Breast epithelium (tissue), 4 donors: ENCODE measurements at regions not wholly inside any gene's neighbourhood (a gene's known extent, or its start where the extent isn't known, plus 50 kb on each side); places are given as distances from the start of the nearest gene placed in this dataset.

ENCODE experiments used
- DNase-seq, 2 donors: peaks; one replicate each; pipeline ENCODE4 v3.0.0-alpha.2; 2019; ENCODE audit warnings: low spot score in 2 of 2
- H3K27ac ChIP-seq, 2 donors: fragments of 200-600 bp; sonication (generic) in 1 of 2; one replicate each; pipeline ENCODE4 v1.5.1; 2016 to 2019; ENCODE audit warnings: mild to moderate bottlenecking in 1 of 2
- H3K27me3 ChIP-seq, 2 donors: fragments of 200-600 bp; sonication (generic) in 1 of 2; one replicate each; pipeline versions ENCODE4 v1.5.1 to v1.6.0; 2017 to 2019; ENCODE audit warnings: control low read depth in 1 of 2, mild to moderate bottlenecking in 1 of 2
- H3K36me3 ChIP-seq: fragments of 200-600 bp; one replicate; pipeline ENCODE4 v1.5.1; 2019
- H3K4me1 ChIP-seq, 2 donors: fragments of 200-600 bp; sonication (generic); one replicate each; pipeline ENCODE4 v1.5.1; 2016 to 2019; ENCODE audit warnings: control low read depth in 1 of 2
- H3K4me3 ChIP-seq, 3 donors: fragments of 200-600 bp; sonication (generic); 1 replicate in 2 of 3; 2 replicates in 1 of 3; pipeline ENCODE4 v1.5.1; 2016 to 2019; ENCODE audit warnings: mild to moderate bottlenecking in 3 of 3, moderate library complexity in 2 of 3
- H3K9me3 ChIP-seq, 2 donors: fragments of 200-600 bp; sonication (generic) in 1 of 2; one replicate each; pipeline ENCODE4 v1.5.1; 2016 to 2019; ENCODE audit warnings: control low read depth in 1 of 2
- POLR2A ChIP-seq: fragments of 450-650 bp; IDR thresholded peaks from one replicate; pipeline ENCODE4 v1.6.1; 2016; ENCODE audit warnings: antibody characterized with exemption, mild to moderate bottlenecking, moderate library complexity
- POLR2AphosphoS5 ChIP-seq, 3 donors: sonication (generic); formaldehyde crosslinking; IDR thresholded peaks; one replicate each; pipeline ENCODE4 v1.6.1; 2017; ENCODE audit warnings: antibody characterized with exemption in 3 of 3
- intact Hi-C: fragments of 100-400 bp; cut with DNase I; formaldehyde crosslinking; loops from one replicate; pipeline ENCODE4 v1.15.1; 2023; ENCODE audit warnings: low total_unique reads
- TF ChIP-seq, protein P1 (sequence below), 3 donors: fragments of 450-650 bp; IDR thresholded peaks; one replicate each; pipeline ENCODE4 v1.5.1; 2016 to 2017; ENCODE audit warnings: antibody characterized with exemption in 3 of 3, mild to moderate bottlenecking in 3 of 3, moderate library complexity in 3 of 3

- Histone ChIP-seq H3K9me3 (no peaks in the 10 kb centered on the region), H3K27ac (no peak overlapping the region), H3K4me3 (no peak overlapping the region), H3K4me1 (no peaks in the 10 kb centered on the region), H3K36me3 (no peaks in the 10 kb centered on the region), H3K27me3 (no peaks in the 10 kb centered on the region)
- intact Hi-C loops = no loop called here
- TF ChIP-seq, protein P1, sequence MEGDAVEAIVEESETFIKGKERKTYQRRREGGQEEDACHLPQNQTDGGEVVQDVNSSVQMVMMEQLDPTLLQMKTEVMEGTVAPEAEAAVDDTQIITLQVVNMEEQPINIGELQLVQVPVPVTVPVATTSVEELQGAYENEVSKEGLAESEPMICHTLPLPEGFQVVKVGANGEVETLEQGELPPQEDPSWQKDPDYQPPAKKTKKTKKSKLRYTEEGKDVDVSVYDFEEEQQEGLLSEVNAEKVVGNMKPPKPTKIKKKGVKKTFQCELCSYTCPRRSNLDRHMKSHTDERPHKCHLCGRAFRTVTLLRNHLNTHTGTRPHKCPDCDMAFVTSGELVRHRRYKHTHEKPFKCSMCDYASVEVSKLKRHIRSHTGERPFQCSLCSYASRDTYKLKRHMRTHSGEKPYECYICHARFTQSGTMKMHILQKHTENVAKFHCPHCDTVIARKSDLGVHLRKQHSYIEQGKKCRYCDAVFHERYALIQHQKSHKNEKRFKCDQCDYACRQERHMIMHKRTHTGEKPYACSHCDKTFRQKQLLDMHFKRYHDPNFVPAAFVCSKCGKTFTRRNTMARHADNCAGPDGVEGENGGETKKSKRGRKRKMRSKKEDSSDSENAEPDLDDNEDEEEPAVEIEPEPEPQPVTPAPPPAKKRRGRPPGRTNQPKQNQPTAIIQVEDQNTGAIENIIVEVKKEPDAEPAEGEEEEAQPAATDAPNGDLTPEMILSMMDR (IDR thresholded peaks at IDR 0.05) = no peak
- TF ChIP-seq POLR2AphosphoS5 (IDR thresholded peaks at IDR 0.05) (no peak), POLR2A (no peak)
- DNase-seq = no peak
These were observed 362.1 kb upstream of the PDGFD start for GRCh38 chr11:104526006-104526405.

GRCh38 chr11:104525416-104525815, 361.5 kb upstream of the PDGFD start:
- no peaks in the 10 kb centered on the region for H3K27me3 ChIP-seq
- H3K4me3 ChIP-seq = no peak overlapping the region
- DNase-seq = no peak
- H3K27ac ChIP-seq = peak overlapping the region in 1 of 2 donors; percentile 38
- H3K4me1 ChIP-seq = no peaks in the 10 kb centered on the region
- H3K36me3 ChIP-seq = no peaks in the 10 kb centered on the region
- TF ChIP-seq, protein P1 (IDR thresholded peaks at IDR 0.05) = no peak
- TF ChIP-seq POLR2A (no peak), POLR2AphosphoS5 (IDR thresholded peaks at IDR 0.05) (no peak)
- intact Hi-C loops = no loop called here
- no peaks in the 10 kb centered on the region for H3K9me3 ChIP-seq

- no peaks in the 10 kb centered on the region for H3K36me3 ChIP-seq
- no peaks in the 10 kb centered on the region for H3K9me3 ChIP-seq
- intact Hi-C loops = loop anchor here (5.0 kb wide), 1 partner anchor 407 kb away; no protein-coding TSS in a partner anchor
- DNase-seq = no peak
- TF ChIP-seq, protein P1 (IDR thresholded peaks at IDR 0.05) = no peak
- TF ChIP-seq POLR2A (no peak), POLR2AphosphoS5 (IDR thresholded peaks at IDR 0.05) (no peak)
- H3K27ac ChIP-seq = no peak overlapping the region
- no peak overlapping the region for H3K4me3 ChIP-seq
- no peaks in the 10 kb centered on the region for H3K4me1 ChIP-seq
- H3K27me3 ChIP-seq = no peaks in the 10 kb centered on the region
These were observed 360.3 kb upstream of the PDGFD start for GRCh38 chr11:104524254-104524653.

DNA sequence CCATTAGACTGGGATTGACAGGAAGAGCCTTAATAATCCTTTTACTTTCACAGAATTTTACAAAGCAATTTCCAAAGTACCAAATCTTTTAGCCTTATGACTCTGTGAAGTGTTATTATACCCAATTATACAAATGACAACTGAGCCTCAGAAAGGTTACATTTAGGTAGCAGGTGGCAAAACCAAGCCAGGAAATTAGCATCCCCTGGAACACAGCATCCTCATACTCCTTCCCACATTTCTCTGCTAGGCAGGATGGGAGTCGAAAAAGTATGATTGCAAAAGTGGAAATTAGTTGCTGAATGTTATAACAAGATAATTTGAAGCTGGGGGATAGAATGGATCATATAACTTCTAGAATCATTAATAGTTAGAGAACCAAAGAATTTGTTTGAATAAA, 359.7 kb upstream of the PDGFD start:
- no peaks in the 10 kb centered on the region for H3K4me1 ChIP-seq
- no peak overlapping the region for H3K4me3 ChIP-seq
- H3K27ac ChIP-seq = no peak overlapping the region
- intact Hi-C loops = loop anchor here (5.0 kb wide), 1 partner anchor 406 kb away; no protein-coding TSS in a partner anchor
- no peaks in the 10 kb centered on the region for H3K36me3 ChIP-seq
- no peaks in the 10 kb centered on the region for H3K27me3 ChIP-seq
- H3K9me3 ChIP-seq = no peaks in the 10 kb centered on the region
- TF ChIP-seq POLR2AphosphoS5 (IDR thresholded peaks at IDR 0.05) (no peak), POLR2A (no peak)
- TF ChIP-seq, protein P1 (IDR thresholded peaks at IDR 0.05) = no peak
- no peak for DNase-seq

- H3K4me3 ChIP-seq = no peak overlapping the region
- no peaks in the 10 kb centered on the region for H3K9me3 ChIP-seq
- TF ChIP-seq, protein P1 (IDR thresholded peaks at IDR 0.05) = no peak
- TF ChIP-seq POLR2A = no peak
- no peak for TF ChIP-seq POLR2AphosphoS5 (IDR thresholded peaks at IDR 0.05)
- no peaks in the 10 kb centered on the region for H3K36me3 ChIP-seq
- no peaks in the 10 kb centered on the region for H3K4me1 ChIP-seq
- intact Hi-C loops = loop anchor here (5.0 kb wide), 1 partner anchor 405 kb away; no protein-coding TSS in a partner anchor
- no peaks in the 10 kb centered on the region for H3K27me3 ChIP-seq
- no peak for DNase-seq
- no peak overlapping the region for H3K27ac ChIP-seq
These were observed 358.7 kb upstream of the PDGFD start for GRCh38 chr11:104522650-104523049.
